ENCODE measurements at regions not wholly inside any gene's neighbourhood (a gene's known extent, or its start where the extent isn't known, plus 50 kb on each side); places are given as distances from the start of the nearest gene placed in this dataset.

GRCh38 chr9:16294133-16294770, 576.2 kb downstream of the BNC2 start:
- Histone ChIP-seq H4K20me1 (replicated peaks; ENCODE audit: control insufficient read depth, insufficient read depth, low read length) (no peaks in the 10 kb centered on the region), H3K9me1 (ENCODE audit: control insufficient read depth, insufficient read depth, low read length) (no peaks in the 10 kb centered on the region), H3K4me3 (no peak overlapping the region), H3K4me1 (replicated peaks in 1 of 2; ENCODE audit: control insufficient read depth in 2 of 2, insufficient read depth in 2 of 2, low read length in 2 of 2) (no peaks in the 10 kb centered on the region), H3K9me3 (replicated peaks; ENCODE audit: control insufficient read depth, insufficient read depth, low read depth, low read length) (no peaks in the 10 kb centered on the region), H3K27ac (ENCODE audit: extremely low read depth, low read depth, low read length) (no peak overlapping the region), H3K9ac (ENCODE audit: insufficient read depth in 1 of 2, low read depth in 2 of 2, low read length in 2 of 2) (no peak overlapping the region), H2AFZ (ENCODE audit: low read depth, low read length) (no peak overlapping the region), H3K79me2 (ENCODE audit: control insufficient read depth, insufficient read depth, low read length) (no peaks in the 10 kb centered on the region), H3K4me2 (ENCODE audit: insufficient read depth, low read length) (no peak overlapping the region), H3K36me3 (ENCODE audit: control insufficient read depth, insufficient read depth, low read length) (no peaks in the 10 kb centered on the region), H3K27me3 (ENCODE audit: control insufficient read depth in 2 of 2, insufficient read depth in 2 of 2, low read length in 2 of 2) (no peaks in the 10 kb centered on the region)
- FAIRE-seq (no peak), ATAC-seq (no peak), DNase-seq (ENCODE audit: extremely low read depth in 1 of 4, low spot score in 3 of 4) (no peak)
- POLR2A ChIA-PET = no interaction called here
- BruUV-seq (replicated peaks) = no TSS peak
- in situ Hi-C loops (cut with MboI) = no loop called here
- intact Hi-C loops (cut with micrococcal nuclease) = no loop called here
- CTCF ChIA-PET (ENCODE audit: low intra/inter-chr PET ratio) = no interaction called here
- 0% methylated on average over 3 of the region's 7 CpGs for WGBS (ENCODE audit: insufficient coverage, low coverage, missing lambda C conversion rate)
- TF ChIP-seq ARID2 (IDR thresholded peaks at IDR 0.05) (no peak), PBX2 (CRISPR knock-in tag; IDR thresholded peaks at IDR 0.05; ENCODE audit: low read depth) (no peak), PBX2 (tag; conservative IDR thresholded peaks at IDR 0.05; ENCODE audit: low read depth) (no peak), SLC30A9 (CRISPR knock-in tag; IDR thresholded peaks at IDR 0.05) (no peak), ZNF79 (CRISPR knock-in tag; IDR thresholded peaks at IDR 0.05; ENCODE audit: low read depth) (no peak), NFIC (IDR thresholded peaks at IDR 0.05) (no peak), ZNF232 (CRISPR knock-in tag; IDR thresholded peaks at IDR 0.05) (no peak), SNRNP70 (optimal IDR thresholded peaks at IDR 0.05; ENCODE audit: low read depth, low read length) (no peak), KAT2B (IDR thresholded peaks at IDR 0.05; ENCODE audit: low read depth, low read length) (no peak), ZNF146 (CRISPR knock-in tag; IDR thresholded peaks at IDR 0.05; ENCODE audit: unreplicated experiment) (no peak), RB1 (IDR thresholded peaks at IDR 0.05; ENCODE audit: low read depth) (no peak), ZNF175 (CRISPR knock-in tag; IDR thresholded peaks at IDR 0.05; ENCODE audit: low read depth) (no peak)
- TF ChIP-seq, protein P1, sequence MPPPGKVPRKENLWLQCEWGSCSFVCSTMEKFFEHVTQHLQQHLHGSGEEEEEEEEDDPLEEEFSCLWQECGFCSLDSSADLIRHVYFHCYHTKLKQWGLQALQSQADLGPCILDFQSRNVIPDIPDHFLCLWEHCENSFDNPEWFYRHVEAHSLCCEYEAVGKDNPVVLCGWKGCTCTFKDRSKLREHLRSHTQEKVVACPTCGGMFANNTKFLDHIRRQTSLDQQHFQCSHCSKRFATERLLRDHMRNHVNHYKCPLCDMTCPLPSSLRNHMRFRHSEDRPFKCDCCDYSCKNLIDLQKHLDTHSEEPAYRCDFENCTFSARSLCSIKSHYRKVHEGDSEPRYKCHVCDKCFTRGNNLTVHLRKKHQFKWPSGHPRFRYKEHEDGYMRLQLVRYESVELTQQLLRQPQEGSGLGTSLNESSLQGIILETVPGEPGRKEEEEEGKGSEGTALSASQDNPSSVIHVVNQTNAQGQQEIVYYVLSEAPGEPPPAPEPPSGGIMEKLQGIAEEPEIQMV (tag; conservative IDR thresholded peaks at IDR 0.05; ENCODE audit: low read depth) = no peak
- TF ChIP-seq, protein P2, sequence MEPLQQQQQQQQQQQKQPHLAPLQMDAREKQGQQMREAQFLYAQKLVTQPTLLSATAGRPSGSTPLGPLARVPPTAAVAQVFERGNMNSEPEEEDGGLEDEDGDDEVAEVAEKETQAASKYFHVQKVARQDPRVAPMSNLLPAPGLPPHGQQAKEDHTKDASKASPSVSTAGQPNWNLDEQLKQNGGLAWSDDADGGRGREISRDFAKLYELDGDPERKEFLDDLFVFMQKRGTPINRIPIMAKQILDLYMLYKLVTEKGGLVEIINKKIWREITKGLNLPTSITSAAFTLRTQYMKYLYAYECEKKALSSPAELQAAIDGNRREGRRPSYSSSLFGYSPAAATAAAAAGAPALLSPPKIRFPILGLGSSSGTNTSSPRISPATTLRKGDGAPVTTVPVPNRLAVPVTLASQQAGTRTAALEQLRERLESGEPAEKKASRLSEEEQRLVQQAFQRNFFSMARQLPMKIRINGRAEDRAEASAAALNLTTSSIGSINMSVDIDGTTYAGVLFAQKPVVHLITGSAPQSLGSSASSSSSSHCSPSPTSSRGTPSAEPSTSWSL (CRISPR knock-in tag; IDR thresholded peaks at IDR 0.05; ENCODE audit: borderline replicate concordance) = no peak
- TF ChIP-seq, protein P3, sequence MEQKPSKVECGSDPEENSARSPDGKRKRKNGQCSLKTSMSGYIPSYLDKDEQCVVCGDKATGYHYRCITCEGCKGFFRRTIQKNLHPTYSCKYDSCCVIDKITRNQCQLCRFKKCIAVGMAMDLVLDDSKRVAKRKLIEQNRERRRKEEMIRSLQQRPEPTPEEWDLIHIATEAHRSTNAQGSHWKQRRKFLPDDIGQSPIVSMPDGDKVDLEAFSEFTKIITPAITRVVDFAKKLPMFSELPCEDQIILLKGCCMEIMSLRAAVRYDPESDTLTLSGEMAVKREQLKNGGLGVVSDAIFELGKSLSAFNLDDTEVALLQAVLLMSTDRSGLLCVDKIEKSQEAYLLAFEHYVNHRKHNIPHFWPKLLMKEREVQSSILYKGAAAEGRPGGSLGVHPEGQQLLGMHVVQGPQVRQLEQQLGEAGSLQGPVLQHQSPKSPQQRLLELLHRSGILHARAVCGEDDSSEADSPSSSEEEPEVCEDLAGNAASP (IDR thresholded peaks at IDR 0.05) = no peak

Data from K562 (cell line).